ENCODE measurements at regions not wholly inside any gene's neighbourhood (a gene's known extent, or its start where the extent isn't known, plus 50 kb on each side); places are given as distances from the start of the nearest gene placed in this dataset.

- no peaks in the 10 kb centered on the region for H3K4me1 Mint-ChIP-seq
- no peaks in the 10 kb centered on the region for H3K9me3 Mint-ChIP-seq
- CTCF ChIA-PET: no interaction called here
- no peak overlapping the region for H3K27ac Mint-ChIP-seq
- H3K27me3 Mint-ChIP-seq (ENCODE audit: low read depth): no peaks in the 10 kb centered on the region; the same call in 1 of the 2 replicates
- no peak for ATAC-seq
- TF ChIP-seq SP1 (CRISPR knock-in tag; conservative IDR thresholded peaks at IDR 0.05) (no peak), FOXP1 (CRISPR knock-in tag; IDR thresholded peaks at IDR 0.05; ENCODE audit: borderline replicate concordance) (no peak)
- no peak for DNase-seq (ENCODE audit: low spot score)
- H3K36me3 Mint-ChIP-seq: no peaks in the 10 kb centered on the region
- H3K4me3 Mint-ChIP-seq: no peak overlapping the region
- POLR2A ChIA-PET: no interaction called here
These were observed 293.9 kb upstream of the PROX1 start for GRCh38 chr1:213693864-213694263.

- TF ChIP-seq CREM (CRISPR knock-in tag; IDR thresholded peaks at IDR 0.05) (no peak), ZBTB43 (CRISPR knock-in tag; IDR thresholded peaks at IDR 0.05) (no peak), STAT6 (CRISPR knock-in tag; conservative IDR thresholded peaks at IDR 0.05; ENCODE audit: low read depth) (no peak), RELA (CRISPR knock-in tag; IDR thresholded peaks at IDR 0.05; ENCODE audit: borderline replicate concordance) (no peak), ZNF281 (CRISPR knock-in tag; IDR thresholded peaks at IDR 0.05) (no peak)
- DNase-seq (ENCODE audit: low spot score) (no peak), ATAC-seq (no peak)
- Mint-ChIP-seq H3K4me3 (no peak overlapping the region), H3K27ac (no peak overlapping the region), H3K27me3 (ENCODE audit: low read depth) (no peaks in the 10 kb centered on the region), H3K36me3 (no peaks in the 10 kb centered on the region), H3K4me1 (no peaks in the 10 kb centered on the region), H3K9me3 (peaks cover 9% of the 10 kb centered on the region; the same call in 1 of the 2 replicates)
- ChIA-PET CTCF (no interaction called here), POLR2A (no interaction called here)
These were observed 290.5 kb upstream of the PROX1 start for GRCh38 chr1:213697192-213697802.

- ChIA-PET POLR2A (no interaction called here), CTCF (no interaction called here)
- H3K27me3 Mint-ChIP-seq (ENCODE audit: low read depth): no peaks in the 10 kb centered on the region
- H3K4me1 Mint-ChIP-seq: no peaks in the 10 kb centered on the region
- H3K36me3 Mint-ChIP-seq: peaks cover 2% of the 10 kb centered on the region; the same call in 1 of the 2 replicates
- peaks cover 17% of the 10 kb centered on the region for H3K9me3 Mint-ChIP-seq
- DNase-seq (ENCODE audit: low spot score): no peak
- no peak for ATAC-seq
- H3K27ac Mint-ChIP-seq: no peak overlapping the region
- H3K4me3 Mint-ChIP-seq: no peak overlapping the region
- TF ChIP-seq NR2C2 (CRISPR knock-in tag; IDR thresholded peaks at IDR 0.05) (no peak), ZNF425 (CRISPR knock-in tag; conservative IDR thresholded peaks at IDR 0.05) (no peak), ETV6 (CRISPR knock-in tag; IDR thresholded peaks at IDR 0.05) (no peak), ZBTB21 (CRISPR knock-in tag; IDR thresholded peaks at IDR 0.05; ENCODE audit: borderline replicate concordance) (no peak), AFF4 (CRISPR knock-in tag; IDR thresholded peaks at IDR 0.05; ENCODE audit: borderline replicate concordance) (no peak), EMX1 (CRISPR knock-in tag; IDR thresholded peaks at IDR 0.05) (no peak), FOXJ3 (CRISPR knock-in tag; IDR thresholded peaks at IDR 0.05; ENCODE audit: borderline replicate concordance) (no peak), MXD4 (CRISPR knock-in tag; IDR thresholded peaks at IDR 0.05; ENCODE audit: borderline replicate concordance) (no peak), FOXP1 (CRISPR knock-in tag; IDR thresholded peaks at IDR 0.05; ENCODE audit: borderline replicate concordance) (no peak), ZNF263 (CRISPR knock-in tag; IDR thresholded peaks at IDR 0.05; ENCODE audit: low read depth) (no peak), NFATC4 (CRISPR knock-in tag; IDR thresholded peaks at IDR 0.05) (no peak), OVOL2 (CRISPR knock-in tag; IDR thresholded peaks at IDR 0.05; ENCODE audit: borderline replicate concordance) (no peak), ZNF317 (CRISPR knock-in tag; IDR thresholded peaks at IDR 0.05; ENCODE audit: borderline replicate concordance, low read depth) (no peak)
These were observed 289.6 kb upstream of the PROX1 start for GRCh38 chr1:213698092-213698702.
